Lung (tissue), 11 donors: ENCODE measurements at regions not wholly inside any gene's neighbourhood (a gene's known extent, or its start where the extent isn't known, plus 50 kb on each side); places are given as distances from the start of the nearest gene placed in this dataset.
A peak's percentile ranks its signal among the peaks of the same experiment; 100 is the strongest.

Experiments
- ATAC-seq: fragments of 200-7000 bp; cut with Tn5 transposase; one replicate; pipeline ENCODE4 v1.9.1; 2020; ENCODE audit warnings: moderate number of reproducible peaks; ENCODE audit not compliant: insufficient read depth, low FRiP score
- DNase-seq, 3 donors: peaks; one replicate each; pipeline ENCODE4 v3.0.0-alpha.2; 2013 to 2017
- H3K27ac ChIP-seq, 2 donors: one replicate each; pipeline ENCODE4 v1.5.1; 2013; ENCODE audit warnings: mild to moderate bottlenecking in 2 of 2, moderate library complexity in 2 of 2, control low read depth in 1 of 2, inconsistent platforms in 1 of 2, low read depth in 1 of 2, low read length in 1 of 2
- H3K27me3 ChIP-seq, 3 donors: one replicate each; pipeline ENCODE4 v1.5.1; 2013; ENCODE audit warnings: low read length in 2 of 3; ENCODE audit not compliant: control insufficient read depth in 3 of 3, insufficient read depth in 3 of 3
- H3K36me3 ChIP-seq, 4 donors: one replicate each; pipeline ENCODE4 v1.5.1; 2013; ENCODE audit warnings: low read length in 4 of 4, mild to moderate bottlenecking in 1 of 4, moderate library complexity in 1 of 4; ENCODE audit not compliant: control insufficient read depth in 4 of 4, insufficient read depth in 4 of 4
- H3K4me1 ChIP-seq, 5 donors: one replicate each; pipeline ENCODE4 v1.5.1; 2013; ENCODE audit warnings: low read length in 5 of 5, mild to moderate bottlenecking in 2 of 5, moderate library complexity in 1 of 5; ENCODE audit not compliant: control insufficient read depth in 5 of 5, insufficient read depth in 5 of 5
- H3K4me3 ChIP-seq: one replicate; pipeline ENCODE4 v1.5.1; 2013; ENCODE audit warnings: mild to moderate bottlenecking, control low read depth, moderate library complexity
- H3K9ac ChIP-seq, 2 donors: one replicate each; pipeline ENCODE4 v1.5.1; 2013; ENCODE audit warnings: low read length in 2 of 2, control low read depth in 1 of 2; ENCODE audit not compliant: insufficient read depth in 1 of 2
- H3K9me3 ChIP-seq, 4 donors: one replicate each; pipeline ENCODE4 v1.5.1; 2013; ENCODE audit warnings: low read length in 3 of 4, mild to moderate bottlenecking in 1 of 4, moderate library complexity in 1 of 4; ENCODE audit not compliant: control insufficient read depth in 4 of 4, insufficient read depth in 3 of 4
- CTCF ChIP-seq: IDR thresholded peaks from 2 replicates; pipeline ENCODE4 v1.5.1; 2012; ENCODE audit warnings: mild to moderate bottlenecking; ENCODE audit errors: control extremely low read depth, extremely low read depth
- WGBS, 2 donors: extraction: QIAGEN DNeasy Blood & Tissue Kit; methylation state at CpG; one replicate each; pipeline ENCODE4 v1.1.7; 2013; 5-methylcytosine and 5-hydroxymethylcytosine counted together
- donor health status: control.
- donor health status: control.
- donor health status: Bipolar disorder and iron deficiency.
- donor health status: healthy.
- donor health status: DM: yes; HTN: yes; CAD: no.

DNA sequence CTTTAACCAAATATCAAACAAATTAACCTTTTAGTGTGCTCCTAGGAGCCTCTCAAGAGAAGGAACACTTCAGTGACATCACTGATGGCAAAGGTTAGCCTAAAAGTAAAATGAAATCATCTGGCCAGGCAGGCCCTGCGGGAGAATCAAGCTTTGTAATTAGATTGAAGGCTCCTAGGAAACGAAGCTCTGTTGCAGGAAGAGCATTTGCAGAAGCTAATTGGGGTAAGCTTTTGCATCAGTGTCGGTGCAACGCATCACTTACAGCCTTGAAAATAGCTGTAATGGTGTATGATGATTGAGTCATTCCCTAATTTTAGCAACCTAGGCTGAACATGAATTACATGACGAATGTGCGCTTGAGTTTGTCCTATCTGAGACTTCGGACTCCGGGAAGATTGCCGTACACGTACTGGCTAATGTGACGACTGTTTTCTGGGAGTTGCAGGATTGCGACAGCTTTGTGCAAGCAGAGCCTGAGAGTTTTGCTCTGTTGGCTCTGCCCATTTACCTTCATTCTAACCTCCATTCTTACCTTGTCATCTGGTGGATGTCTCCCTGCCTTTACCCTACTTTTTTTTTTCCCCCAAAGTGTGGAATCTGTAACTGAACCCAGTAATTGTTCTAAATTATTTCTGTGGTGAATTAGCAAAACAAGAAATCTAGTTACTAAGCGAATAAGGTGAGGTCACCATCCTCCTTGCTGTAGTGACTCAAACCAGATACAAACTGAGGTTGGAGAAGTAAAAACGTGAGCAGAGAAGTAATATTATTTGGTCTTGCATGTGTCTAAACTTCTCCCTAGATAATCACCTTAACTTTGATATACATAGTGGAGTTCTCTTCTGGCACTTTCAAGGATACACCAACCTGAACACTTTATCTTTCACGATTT is 675.9 kb upstream of the CITED2 start:
- 85 to 88% methylated on average over 15 of the region's 15 CpGs for WGBS, 2 donors
- peak overlapping the region in 1 of 2 donors; percentile 87 for H3K27ac ChIP-seq
- H3K9me3 ChIP-seq, result peaks cover 0 to under 1% (median 0%) of the 10 kb centered on the region in 4 donors
- H3K4me3 ChIP-seq, result no peak overlapping the region
- no peaks in the 10 kb centered on the region for H3K36me3 ChIP-seq
- ATAC-seq (no peak), DNase-seq (no peak)
- no peak for TF ChIP-seq CTCF
- peaks cover 0 to 18% (median 0%) of the 10 kb centered on the region in 5 donors for H3K4me1 ChIP-seq
- no peak overlapping the region for H3K9ac ChIP-seq
- no peaks in the 10 kb centered on the region for H3K27me3 ChIP-seq

- Histone ChIP-seq H3K36me3 (no peaks in the 10 kb centered on the region), H3K9ac (no peak overlapping the region), H3K9me3 (peaks cover 0 to 2% (median 0%) of the 10 kb centered on the region in 4 donors), H3K4me1 (peaks cover 0 to 18% (median 0%) of the 10 kb centered on the region in 5 donors), H3K27ac (peak overlapping the region in 1 of 2 donors; percentile 87), H3K27me3 (no peaks in the 10 kb centered on the region), H3K4me3 (no peak overlapping the region)
- WGBS, 2 donors, result 67 to 80% methylated on average over 2 of the region's 2 CpGs
- no peak for TF ChIP-seq CTCF
- DNase-seq (no peak), ATAC-seq (no peak)
Measured at GRCh38 chr6:140049251-140049650, 674.8 kb upstream of the CITED2 start.

- DNase-seq (no peak), ATAC-seq (no peak)
- WGBS, 2 donors, result 34 to 56% methylated on average over 2 of the region's 2 CpGs
- Histone ChIP-seq H3K4me3 (no peak overlapping the region), H3K27me3 (no peaks in the 10 kb centered on the region), H3K4me1 (peaks cover 0 to 18% (median 0%) of the 10 kb centered on the region in 5 donors), H3K27ac (no peak overlapping the region), H3K9me3 (peaks cover 0 to 2% (median 0%) of the 10 kb centered on the region in 4 donors), H3K36me3 (no peaks in the 10 kb centered on the region), H3K9ac (no peak overlapping the region)
- no peak for TF ChIP-seq CTCF
Measured at GRCh38 chr6:140048202-140048790, 673.8 kb upstream of the CITED2 start.
